ENCODE measurements at regions not wholly inside any gene's neighbourhood (a gene's known extent, or its start where the extent isn't known, plus 50 kb on each side); places are given as distances from the start of the nearest gene placed in this dataset.
"Not testable (repeated sequence)": the region's sequence is repeated elsewhere in the genome, so short reads cannot be mapped to it uniquely, and the experiment has no call there.

GRCh38 chr2:130289780-130290179 is 52.9 kb upstream of the IMP4 start:
- H3K27ac ChIP-seq, result no peak overlapping the region
- TF ChIP-seq ZFX (IDR thresholded peaks at IDR 0.05) (no peak), CTCF (conservative IDR thresholded peaks at IDR 0.05) (no peak)

GRCh38 chr2:130288467-130289403 is 54.0 kb upstream of the IMP4 start:
- TF ChIP-seq ZFX (IDR thresholded peaks at IDR 0.05) (no peak), CTCF (conservative IDR thresholded peaks at IDR 0.05) (no peak)
- no peak overlapping the region for H3K27ac ChIP-seq

- no peak overlapping the region for H3K27ac ChIP-seq
- TF ChIP-seq ZFX (IDR thresholded peaks at IDR 0.05) (no peak), CTCF (conservative IDR thresholded peaks at IDR 0.05) (no peak)
Observed at GRCh38 chr2:130287656-130288026, 55.1 kb upstream of the IMP4 start.

GRCh38 chr2:130286983-130287655 is 55.6 kb upstream of the IMP4 start:
- H3K27ac ChIP-seq, result no peak overlapping the region
- TF ChIP-seq ZFX (IDR thresholded peaks at IDR 0.05) (no peak), CTCF (conservative IDR thresholded peaks at IDR 0.05) (no peak)

GRCh38 chr2:130283341-130283869 is 59.3 kb upstream of the IMP4 start:
- not testable (repeated sequence) for H3K27ac ChIP-seq

- H3K27ac ChIP-seq, result not testable (repeated sequence)
Observed at GRCh38 chr2:130279551-130279950, 63.1 kb upstream of the IMP4 start.

GRCh38 chr2:130268333-130268732 is 70.1 kb upstream of the TUBA3E start:
- H3K27ac ChIP-seq, result not testable (repeated sequence)

GRCh38 chr2:130267572-130267971 is 69.3 kb upstream of the TUBA3E start:
- H3K27ac ChIP-seq, result not testable (repeated sequence)

- H3K27ac ChIP-seq, result not testable (repeated sequence)
Observed at GRCh38 chr2:130266836-130267235, 68.6 kb upstream of the TUBA3E start.

GRCh38 chr2:130265570-130266247 is 67.5 kb upstream of the TUBA3E start:
- not testable (repeated sequence) for H3K27ac ChIP-seq

- not testable (repeated sequence) for H3K27ac ChIP-seq
Observed at GRCh38 chr2:130264901-130265320, 66.7 kb upstream of the TUBA3E start.
